Muscle of arm (tissue), 1 donor: ENCODE measurements at regions not wholly inside any gene's neighbourhood (a gene's known extent, or its start where the extent isn't known, plus 50 kb on each side); places are given as distances from the start of the nearest gene placed in this dataset.
A peak's percentile ranks its signal among the peaks of the same experiment; 100 is the strongest.
"Not testable (repeated sequence)": the region's sequence is repeated elsewhere in the genome, so short reads cannot be mapped to it uniquely, and the experiment has no call there.

Source experiments
- DNase-seq: peaks from one replicate; pipeline ENCODE4 v3.0.0-alpha.2; 2013

- DNase-seq = no peak
These were observed 619.9 kb upstream of the SLIT2 start for GRCh38 chr4:19631814-19632213.

GRCh38 chr4:19623866-19624265, 627.8 kb upstream of the SLIT2 start:
- no peak for DNase-seq

GRCh38 chr4:19615086-19615689, 636.5 kb upstream of the SLIT2 start:
- DNase-seq = no peak

- no peak for DNase-seq
These were observed 637.5 kb upstream of the SLIT2 start for GRCh38 chr4:19614171-19614570.

GRCh38 chr4:19596342-19596741, 655.4 kb upstream of the SLIT2 start:
- no peak for DNase-seq

- DNase-seq = no peak
These were observed 659.3 kb upstream of the SLIT2 start for GRCh38 chr4:19592391-19592790.

- no peak for DNase-seq
These were observed 667.7 kb upstream of the SLIT2 start for GRCh38 chr4:19583827-19584569.

- peak; percentile 34 for DNase-seq
These were observed 671.6 kb upstream of the SLIT2 start for GRCh38 chr4:19580095-19580494.

GRCh38 chr4:19579608-19580007, 672.1 kb upstream of the SLIT2 start:
- no peak for DNase-seq

- peak; percentile 78 for DNase-seq
These were observed 674.6 kb upstream of the SLIT2 start for GRCh38 chr4:19577097-19577496.

GRCh38 chr4:19575924-19576323, 675.8 kb upstream of the SLIT2 start:
- peak; percentile 15 for DNase-seq

GRCh38 chr4:19566041-19566440, 685.7 kb upstream of the SLIT2 start:
- DNase-seq = no peak

GRCh38 chr4:19562456-19562855, 689.2 kb upstream of the SLIT2 start:
- DNase-seq = no peak

GRCh38 chr4:19557161-19557560, 694.5 kb upstream of the SLIT2 start:
- no peak for DNase-seq

- DNase-seq = not testable (repeated sequence)
These were observed 695.4 kb upstream of the SLIT2 start for GRCh38 chr4:19556276-19556675.

GRCh38 chr4:19547463-19547862, 704.2 kb upstream of the SLIT2 start:
- no peak for DNase-seq

- DNase-seq = no peak
These were observed 707.1 kb upstream of the SLIT2 start for GRCh38 chr4:19544446-19545125.

GRCh38 chr4:19540859-19541540, 710.7 kb upstream of the SLIT2 start:
- DNase-seq = no peak

GRCh38 chr4:19539201-19539600, 712.5 kb upstream of the SLIT2 start:
- no peak for DNase-seq

GRCh38 chr4:19534159-19534558, 717.5 kb upstream of the SLIT2 start:
- DNase-seq = peak; percentile 18

GRCh38 chr4:19531906-19532848, 719.5 kb upstream of the SLIT2 start:
- DNase-seq = no peak
